CD14-positive monocyte (primary cell): ENCODE measurements at regions not wholly inside any gene's neighbourhood (a gene's known extent, or its start where the extent isn't known, plus 50 kb on each side); places are given as distances from the start of the nearest gene placed in this dataset.

Experiments used
- DNase-seq, 3 donors: peaks; one replicate each; pipeline ENCODE4 v3.0.0-alpha.2; 2011 to 2022
- H2AFZ ChIP-seq: 2 replicates; pipeline ENCODE4 v1.6.0; 2012; ENCODE audit warnings: mild to moderate bottlenecking, low read depth, low read length, inconsistent platforms; ENCODE audit not compliant: insufficient read depth, poor library complexity, severe bottlenecking
- H3K27ac ChIP-seq, 2 donors: 1 replicate in 1 of 2; 2 replicates in 1 of 2; pipeline ENCODE4 v1.5.1; 2012 to 2013; ENCODE audit warnings: low read length in 2 of 2, control low read depth in 1 of 2, inconsistent platforms in 1 of 2, low read depth in 1 of 2, mild to moderate bottlenecking in 1 of 2
- H3K27me3 ChIP-seq, 2 donors: one replicate each; pipeline versions ENCODE4 v1.6.0 to v1.6.1; 2011 to 2013; ENCODE audit warnings: low read length in 2 of 2; ENCODE audit not compliant: control insufficient read depth in 2 of 2, insufficient read depth in 2 of 2
- H3K36me3 ChIP-seq, 2 donors: replicated peaks in 1 of 2; 1 replicate in 1 of 2; 2 replicates in 1 of 2; pipeline versions ENCODE4 v1.5.1 to v1.6.1; 2012 to 2013; ENCODE audit warnings: low read length in 2 of 2, control low read depth in 1 of 2, inconsistent platforms in 1 of 2, mild to moderate bottlenecking in 1 of 2; ENCODE audit not compliant: insufficient read depth in 2 of 2, control insufficient read depth in 1 of 2
- H3K4me1 ChIP-seq, 2 donors: 1 replicate in 1 of 2; 2 replicates in 1 of 2; pipeline versions ENCODE4 v1.5.1 to v1.6.1; 2012 to 2013; ENCODE audit warnings: low read length in 2 of 2, control low read depth in 1 of 2, inconsistent platforms in 1 of 2, mild to moderate bottlenecking in 1 of 2, moderate library complexity in 1 of 2; ENCODE audit not compliant: insufficient read depth in 2 of 2, control insufficient read depth in 1 of 2
- H3K4me2 ChIP-seq: replicated peaks from 2 replicates; pipeline ENCODE3; 2012; ENCODE audit warnings: low read length, moderate library complexity, mild to moderate bottlenecking; ENCODE audit not compliant: poor library complexity, severe bottlenecking; ENCODE audit errors: extremely low read depth
- H3K4me3 ChIP-seq, 3 experiments: fragments of 200-600 bp in 1 of 3; sonication (generic) in 1 of 3; replicated peaks in 1 of 3; 1 replicate in 2 of 3; 2 replicates in 1 of 3; pipeline ENCODE4 v1.5.1; 2011 to 2013; ENCODE audit warnings: low read length in 3 of 3, mild to moderate bottlenecking in 3 of 3, control low read depth in 2 of 3, low read depth in 2 of 3, inconsistent platforms in 1 of 3, moderate library complexity in 1 of 3
- H3K79me2 ChIP-seq: 2 replicates; pipeline ENCODE4 v1.6.0; 2012; ENCODE audit warnings: mild to moderate bottlenecking, control low read depth, inconsistent platforms, low read length, moderate library complexity; ENCODE audit not compliant: insufficient read depth
- H3K9ac ChIP-seq: 2 replicates; pipeline ENCODE4 v1.6.0; 2017; ENCODE audit warnings: low read length, mild to moderate bottlenecking; ENCODE audit not compliant: insufficient read depth, poor library complexity, severe bottlenecking
- H3K9me3 ChIP-seq, 2 donors: replicated peaks in 1 of 2; 1 replicate in 1 of 2; 2 replicates in 1 of 2; pipeline versions ENCODE4 v1.5.1 to v1.6.1; 2012 to 2013; ENCODE audit warnings: low read length in 2 of 2, control low read depth in 1 of 2; ENCODE audit not compliant: control insufficient read depth in 1 of 2, insufficient read depth in 1 of 2
- H4K20me1 ChIP-seq: 2 replicates; pipeline ENCODE4 v1.6.0; 2012; ENCODE audit warnings: mild to moderate bottlenecking, low read length, control low read depth, moderate library complexity; ENCODE audit not compliant: insufficient read depth
- H3K27ac Mint-ChIP-seq, 7 donors: one replicate each; pipeline ENCODE4 v1.8.0; 2020; ENCODE audit warnings: mild to moderate bottlenecking in 7 of 7, mixed read lengths in 7 of 7, moderate library complexity in 6 of 7, inconsistent platforms in 2 of 7
- H3K27me3 Mint-ChIP-seq, 3 donors: one replicate each; pipeline ENCODE4 v1.8.0; 2021 to 2022; ENCODE audit warnings: low read depth in 3 of 3, mild to moderate bottlenecking in 3 of 3, mixed read lengths in 3 of 3, moderate library complexity in 3 of 3, inconsistent platforms in 1 of 3
- H3K36me3 Mint-ChIP-seq, 2 donors: one replicate each; pipeline ENCODE4 v1.8.0; 2020; ENCODE audit warnings: mixed read lengths in 2 of 2, inconsistent platforms in 1 of 2, mild to moderate bottlenecking in 1 of 2
- H3K4me1 Mint-ChIP-seq: one replicate; pipeline ENCODE4 v1.8.0; 2020; ENCODE audit warnings: mild to moderate bottlenecking, mixed read lengths
- H3K4me3 Mint-ChIP-seq, 2 donors: one replicate each; pipeline ENCODE4 v1.8.0; 2020; ENCODE audit warnings: mild to moderate bottlenecking in 2 of 2, mixed read lengths in 2 of 2, moderate library complexity in 1 of 2
- H3K9me3 Mint-ChIP-seq, 7 donors: one replicate each; pipeline ENCODE4 v1.8.0; 2020 to 2022; ENCODE audit warnings: mixed read lengths in 7 of 7, mild to moderate bottlenecking in 6 of 7, moderate library complexity in 6 of 7, inconsistent platforms in 2 of 7
- CTCF ChIP-seq: fragments of 200-600 bp; IDR thresholded peaks from one replicate; pipeline ENCODE4 v1.8.0; 2022; ENCODE audit warnings: antibody characterized with exemption, mild to moderate bottlenecking
- WGBS: methylation state at CpG from one replicate; pipeline ENCODE4 v1.1.5; 2013; ENCODE audit warnings: missing lambda C conversion rate; ENCODE audit not compliant: insufficient coverage; 5-methylcytosine and 5-hydroxymethylcytosine counted together
- intact Hi-C, 2 donors: fragments of 100-400 bp; cut with micrococcal nuclease; formaldehyde crosslinking; loops; one replicate each; pipeline versions ENCODE4 v1.15.0 to v1.15.1; 2023

DNA sequence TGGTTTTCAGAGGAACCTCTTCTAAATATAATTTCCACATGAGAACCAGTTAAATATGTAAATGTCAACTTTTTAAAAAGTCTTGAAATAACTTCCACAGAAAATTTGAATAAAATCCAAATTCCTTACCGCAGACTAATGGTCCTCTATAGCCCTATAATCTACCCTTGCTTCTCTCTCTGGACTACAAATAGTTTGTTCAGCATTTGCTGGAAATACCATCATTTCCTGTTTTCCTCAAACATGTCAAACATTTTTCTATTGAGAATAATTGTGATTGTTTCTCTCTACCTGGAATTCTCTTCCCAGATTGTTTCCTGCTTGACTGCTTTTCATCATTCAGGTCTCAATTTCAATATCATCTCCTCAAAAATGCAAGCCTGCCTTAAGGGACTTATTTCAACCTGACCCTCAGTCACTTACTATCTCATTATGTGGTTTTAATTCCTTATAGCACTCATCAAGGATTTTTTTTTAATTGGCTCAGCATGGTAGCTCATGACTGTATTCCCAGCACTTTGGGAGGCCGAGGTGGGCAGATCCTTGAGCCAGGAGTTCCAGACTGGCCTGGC lies 898.9 kb upstream of the MIR17HG start:
- DNase-seq: no peak
- Mint-ChIP-seq H3K36me3 (no peaks in the 10 kb centered on the region), H3K9me3 (peaks cover 0 to 8% (median 4%) of the 10 kb centered on the region in 7 donors), H3K27me3 (no peaks in the 10 kb centered on the region), H3K4me3 (no peak overlapping the region), H3K4me1 (no peaks in the 10 kb centered on the region), H3K27ac (no peak overlapping the region)
- Histone ChIP-seq H3K79me2 (no peaks in the 10 kb centered on the region), H4K20me1 (no peaks in the 10 kb centered on the region), H3K4me1 (no peaks in the 10 kb centered on the region), H3K27me3 (no peaks in the 10 kb centered on the region), H3K9ac (no peak overlapping the region), H3K4me3 (no peak overlapping the region), H3K4me2 (no peak overlapping the region), H3K36me3 (no peaks in the 10 kb centered on the region), H2AFZ (no peak overlapping the region), H3K9me3 (peaks cover 0 to 6% of the 10 kb centered on the region in 2 donors), H3K27ac (no peak overlapping the region)
- intact Hi-C loops: no loop called here
- WGBS: 80% methylated on average over 1 of the region's 2 CpGs
- TF ChIP-seq CTCF: no peak

DNA sequence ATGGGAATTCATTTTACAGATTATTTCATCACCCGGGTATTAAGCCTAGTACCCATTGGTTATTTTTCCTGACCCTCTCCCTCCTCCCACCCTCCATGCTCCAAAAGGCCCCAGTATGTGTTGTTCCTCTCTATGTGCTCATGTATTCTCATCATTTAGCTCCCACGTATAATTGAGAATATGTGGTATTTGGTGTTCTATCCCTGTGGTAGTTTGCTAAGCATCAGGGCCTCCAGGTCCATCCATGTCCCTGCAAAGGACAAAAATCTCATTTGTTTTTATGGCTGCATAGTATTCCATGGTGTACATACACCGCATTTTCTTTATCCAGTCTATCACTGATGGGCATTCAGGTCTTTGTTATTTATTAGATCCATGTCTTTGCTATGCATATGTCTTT lies 894.1 kb upstream of the MIR17HG start:
- no peak overlapping the region for H3K27ac ChIP-seq
- peaks cover 0 to 2% of the 10 kb centered on the region in 2 donors for H3K9me3 ChIP-seq
- H3K79me2 ChIP-seq: no peaks in the 10 kb centered on the region
- Mint-ChIP-seq H3K36me3 (no peaks in the 10 kb centered on the region), H3K27me3 (no peaks in the 10 kb centered on the region), H3K4me3 (no peak overlapping the region), H3K4me1 (no peaks in the 10 kb centered on the region), H3K27ac (no peak overlapping the region), H3K9me3 (peaks cover 0 to 11% (median 2%) of the 10 kb centered on the region in 7 donors)
- H3K27me3 ChIP-seq: no peaks in the 10 kb centered on the region
- H4K20me1 ChIP-seq: no peaks in the 10 kb centered on the region
- H3K9ac ChIP-seq: no peak overlapping the region
- no peaks in the 10 kb centered on the region for H3K4me1 ChIP-seq
- H2AFZ ChIP-seq: no peak overlapping the region
- H3K36me3 ChIP-seq: no peaks in the 10 kb centered on the region
- no peak for TF ChIP-seq CTCF
- H3K4me3 ChIP-seq: no peak overlapping the region
- no CpG with 5 or more reads among the region's 3 CpGs for WGBS
- H3K4me2 ChIP-seq: no peak overlapping the region
- DNase-seq: no peak
- intact Hi-C loops: no loop called here
